Liver (tissue), 8 donors: ENCODE measurements at regions not wholly inside any gene's neighbourhood (a gene's known extent, or its start where the extent isn't known, plus 50 kb on each side); places are given as distances from the start of the nearest gene placed in this dataset.

Experiments
- DNase-seq: peaks from one replicate; pipeline ENCODE4 v3.0.0-alpha.2; 2017; ENCODE audit warnings: low spot score
- H3K27ac ChIP-seq, 2 donors: one replicate each; pipeline ENCODE4 v1.7.0; 2013; ENCODE audit warnings: inconsistent platforms in 2 of 2, low read length in 2 of 2, control low read depth in 1 of 2, low read depth in 1 of 2, mild to moderate bottlenecking in 1 of 2
- H3K27me3 ChIP-seq, 4 donors: one replicate each; pipeline versions ENCODE4 v1.6.1 to v1.7.0; 2013; ENCODE audit warnings: low read length in 3 of 4, inconsistent platforms in 1 of 4, mild to moderate bottlenecking in 1 of 4, moderate library complexity in 1 of 4; ENCODE audit not compliant: control insufficient read depth in 4 of 4, insufficient read depth in 4 of 4
- H3K36me3 ChIP-seq, 4 donors: one replicate each; pipeline versions ENCODE4 v1.6.1 to v1.7.0; 2013; ENCODE audit warnings: low read length in 3 of 4, mild to moderate bottlenecking in 3 of 4, low read depth in 1 of 4, moderate library complexity in 1 of 4; ENCODE audit not compliant: control insufficient read depth in 4 of 4, insufficient read depth in 3 of 4
- H3K4me1 ChIP-seq, 4 donors: one replicate each; pipeline versions ENCODE4 v1.6.1 to v1.7.0; 2013; ENCODE audit warnings: low read length in 3 of 4, mild to moderate bottlenecking in 3 of 4, moderate library complexity in 1 of 4; ENCODE audit not compliant: control insufficient read depth in 4 of 4, insufficient read depth in 4 of 4
- H3K4me3 ChIP-seq, 3 donors: one replicate each; pipeline versions ENCODE4 v1.6.1 to v1.7.0; 2013; ENCODE audit warnings: low read length in 3 of 3, control low read depth in 1 of 3, low read depth in 1 of 3, mild to moderate bottlenecking in 1 of 3
- H3K9ac ChIP-seq, 2 donors: one replicate each; pipeline ENCODE4 v1.7.0; 2013; ENCODE audit warnings: low read length in 2 of 2, mild to moderate bottlenecking in 2 of 2, moderate library complexity in 2 of 2, control low read depth in 1 of 2, low read depth in 1 of 2
- H3K9me3 ChIP-seq, 4 donors: one replicate each; pipeline versions ENCODE4 v1.6.1 to v1.7.0; 2013; ENCODE audit warnings: low read length in 3 of 4; ENCODE audit not compliant: control insufficient read depth in 4 of 4
- ATF3 ChIP-seq: IDR thresholded peaks from 2 replicates; pipeline ENCODE4 v1.6.1; 2016; ENCODE audit warnings: antibody characterized with exemption
- CTCF ChIP-seq: fragments of 150-350 bp; IDR thresholded peaks from 2 replicates; pipeline ENCODE4 v1.5.1; 2017; ENCODE audit warnings: improper control_type of control experiment, low read depth, low read length; ENCODE audit not compliant: missing input control
- EGR1 ChIP-seq, 2 donors: IDR thresholded peaks; 2 replicates each; pipeline ENCODE4 v1.6.1; 2016 to 2018; ENCODE audit warnings: antibody characterized with exemption in 2 of 2, low read depth in 2 of 2
- FOXA1 ChIP-seq: IDR thresholded peaks from 2 replicates; pipeline ENCODE4 v1.6.1; 2016; ENCODE audit warnings: antibody characterized with exemption
- FOXA2 ChIP-seq: IDR thresholded peaks from 2 replicates; pipeline ENCODE4 v1.6.1; 2016; ENCODE audit warnings: antibody characterized with exemption
- GABPA ChIP-seq, 2 donors: IDR thresholded peaks in 1 of 2; conservative IDR thresholded peaks in 1 of 2; 2 replicates each; pipeline ENCODE4 v1.6.1; 2016; ENCODE audit warnings: antibody characterized with exemption in 2 of 2, mild to moderate bottlenecking in 1 of 2, moderate library complexity in 1 of 2
- HNF4G ChIP-seq: IDR thresholded peaks from 2 replicates; pipeline ENCODE4 v1.6.1; 2016; ENCODE audit warnings: antibody characterized with exemption
- JUND ChIP-seq, 2 donors: IDR thresholded peaks; 2 replicates each; pipeline ENCODE4 v1.6.1; 2016; ENCODE audit warnings: antibody characterized with exemption in 2 of 2
- NR2F2 ChIP-seq: IDR thresholded peaks from 2 replicates; pipeline ENCODE4 v1.6.1; 2016; ENCODE audit warnings: antibody characterized with exemption
- RAD21 ChIP-seq, 2 donors: IDR thresholded peaks; 2 replicates each; pipeline ENCODE4 v1.6.1; 2016; ENCODE audit warnings: antibody characterized with exemption in 2 of 2, mild to moderate bottlenecking in 2 of 2
- RXRA ChIP-seq, 2 donors: IDR thresholded peaks; 2 replicates each; pipeline ENCODE4 v1.6.1; 2017 to 2018; ENCODE audit warnings: antibody characterized with exemption in 2 of 2, mild to moderate bottlenecking in 1 of 2
- SP1 ChIP-seq: IDR thresholded peaks from 2 replicates; pipeline ENCODE4 v1.6.1; 2018; ENCODE audit warnings: antibody characterized with exemption, mild to moderate bottlenecking
- TAF1 ChIP-seq: conservative IDR thresholded peaks from 2 replicates; pipeline ENCODE4 v1.6.1; 2016; ENCODE audit warnings: antibody characterized with exemption, mild to moderate bottlenecking
- YY1 ChIP-seq: IDR thresholded peaks from 2 replicates; pipeline ENCODE4 v1.6.1; 2016; ENCODE audit warnings: antibody characterized with exemption, mild to moderate bottlenecking
- WGBS: extraction: QIAGEN DNeasy Blood & Tissue Kit; methylation state at CpG from one replicate; pipeline ENCODE4 v1.1.7; 2013; 5-methylcytosine and 5-hydroxymethylcytosine counted together
- TF ChIP-seq, protein P1 (sequence below): IDR thresholded peaks from 2 replicates; pipeline ENCODE4 v1.6.1; 2016; ENCODE audit warnings: antibody characterized with exemption, mild to moderate bottlenecking
- TF ChIP-seq, protein P2 (sequence below): IDR thresholded peaks from 2 replicates; pipeline ENCODE4 v1.6.1; 2016; ENCODE audit warnings: antibody characterized with exemption
- TF ChIP-seq, protein P3 (sequence below): IDR thresholded peaks from 2 replicates; pipeline ENCODE4 v1.6.1; 2016; ENCODE audit warnings: antibody characterized with exemption
- donor health status: healthy.
- donor health status: healthy.
- donor health status: healthy.
- donor health status: healthy.
- donor health status: healthy.

DNA sequence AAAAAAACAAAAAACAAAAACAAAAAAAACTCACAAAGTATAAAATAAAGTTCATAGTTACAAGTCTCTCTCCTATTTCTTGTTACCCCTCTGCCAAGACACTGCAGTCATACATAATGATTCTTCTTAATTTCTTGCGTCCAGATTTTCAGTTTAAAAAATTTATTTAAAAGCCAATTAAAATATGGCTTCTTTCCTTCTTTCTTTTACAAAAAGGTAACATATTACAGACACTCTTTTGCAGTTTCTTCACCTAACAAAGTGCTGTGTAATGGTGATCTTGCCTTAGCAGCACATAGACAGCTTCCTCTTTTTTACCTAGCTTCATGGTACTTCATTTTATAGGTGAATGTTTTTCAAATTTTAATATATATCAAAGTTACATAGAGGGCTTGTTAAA lies 136.1 kb upstream of the SGO1 start:
- Histone ChIP-seq H3K36me3 (no peaks in the 10 kb centered on the region), H3K4me1 (no peaks in the 10 kb centered on the region), H3K4me3 (no peak overlapping the region), H3K27me3 (no peaks in the 10 kb centered on the region), H3K9me3 (no peaks in the 10 kb centered on the region), H3K27ac (no peak overlapping the region), H3K9ac (no peak overlapping the region)
- DNase-seq: no peak
- 93% methylated on average over 1 of the region's 1 CpG for WGBS
- TF ChIP-seq EGR1 (IDR thresholded peaks at IDR 0.05; ENCODE audit: low read depth in 2 of 2) (no peak), FOXA1 (no peak), RAD21 (IDR thresholded peaks at IDR 0.05) (no peak)

GRCh38 chr3:20321391-20322047 lies 135.5 kb upstream of the SGO1 start:
- Histone ChIP-seq H3K27ac (no peak overlapping the region), H3K9ac (no peak overlapping the region), H3K36me3 (no peaks in the 10 kb centered on the region), H3K4me1 (no peaks in the 10 kb centered on the region), H3K27me3 (no peaks in the 10 kb centered on the region), H3K9me3 (no peaks in the 10 kb centered on the region), H3K4me3 (no peak overlapping the region)
- no peak for DNase-seq
- 95% methylated on average over 8 of the region's 8 CpGs for WGBS
- no peak for TF ChIP-seq FOXA1
- no peak for TF ChIP-seq FOXA2
- TF ChIP-seq EGR1 (IDR thresholded peaks at IDR 0.05; ENCODE audit: low read depth in 2 of 2): no peak
- TF ChIP-seq, protein P1, sequence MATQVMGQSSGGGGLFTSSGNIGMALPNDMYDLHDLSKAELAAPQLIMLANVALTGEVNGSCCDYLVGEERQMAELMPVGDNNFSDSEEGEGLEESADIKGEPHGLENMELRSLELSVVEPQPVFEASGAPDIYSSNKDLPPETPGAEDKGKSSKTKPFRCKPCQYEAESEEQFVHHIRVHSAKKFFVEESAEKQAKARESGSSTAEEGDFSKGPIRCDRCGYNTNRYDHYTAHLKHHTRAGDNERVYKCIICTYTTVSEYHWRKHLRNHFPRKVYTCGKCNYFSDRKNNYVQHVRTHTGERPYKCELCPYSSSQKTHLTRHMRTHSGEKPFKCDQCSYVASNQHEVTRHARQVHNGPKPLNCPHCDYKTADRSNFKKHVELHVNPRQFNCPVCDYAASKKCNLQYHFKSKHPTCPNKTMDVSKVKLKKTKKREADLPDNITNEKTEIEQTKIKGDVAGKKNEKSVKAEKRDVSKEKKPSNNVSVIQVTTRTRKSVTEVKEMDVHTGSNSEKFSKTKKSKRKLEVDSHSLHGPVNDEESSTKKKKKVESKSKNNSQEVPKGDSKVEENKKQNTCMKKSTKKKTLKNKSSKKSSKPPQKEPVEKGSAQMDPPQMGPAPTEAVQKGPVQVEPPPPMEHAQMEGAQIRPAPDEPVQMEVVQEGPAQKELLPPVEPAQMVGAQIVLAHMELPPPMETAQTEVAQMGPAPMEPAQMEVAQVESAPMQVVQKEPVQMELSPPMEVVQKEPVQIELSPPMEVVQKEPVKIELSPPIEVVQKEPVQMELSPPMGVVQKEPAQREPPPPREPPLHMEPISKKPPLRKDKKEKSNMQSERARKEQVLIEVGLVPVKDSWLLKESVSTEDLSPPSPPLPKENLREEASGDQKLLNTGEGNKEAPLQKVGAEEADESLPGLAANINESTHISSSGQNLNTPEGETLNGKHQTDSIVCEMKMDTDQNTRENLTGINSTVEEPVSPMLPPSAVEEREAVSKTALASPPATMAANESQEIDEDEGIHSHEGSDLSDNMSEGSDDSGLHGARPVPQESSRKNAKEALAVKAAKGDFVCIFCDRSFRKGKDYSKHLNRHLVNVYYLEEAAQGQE: no peak
- no peak for TF ChIP-seq CTCF
- no peak for TF ChIP-seq GABPA (IDR thresholded peaks at IDR 0.05 in 1 of 2, conservative IDR thresholded peaks at IDR 0.05 in 1 of 2)
- TF ChIP-seq, protein P2, sequence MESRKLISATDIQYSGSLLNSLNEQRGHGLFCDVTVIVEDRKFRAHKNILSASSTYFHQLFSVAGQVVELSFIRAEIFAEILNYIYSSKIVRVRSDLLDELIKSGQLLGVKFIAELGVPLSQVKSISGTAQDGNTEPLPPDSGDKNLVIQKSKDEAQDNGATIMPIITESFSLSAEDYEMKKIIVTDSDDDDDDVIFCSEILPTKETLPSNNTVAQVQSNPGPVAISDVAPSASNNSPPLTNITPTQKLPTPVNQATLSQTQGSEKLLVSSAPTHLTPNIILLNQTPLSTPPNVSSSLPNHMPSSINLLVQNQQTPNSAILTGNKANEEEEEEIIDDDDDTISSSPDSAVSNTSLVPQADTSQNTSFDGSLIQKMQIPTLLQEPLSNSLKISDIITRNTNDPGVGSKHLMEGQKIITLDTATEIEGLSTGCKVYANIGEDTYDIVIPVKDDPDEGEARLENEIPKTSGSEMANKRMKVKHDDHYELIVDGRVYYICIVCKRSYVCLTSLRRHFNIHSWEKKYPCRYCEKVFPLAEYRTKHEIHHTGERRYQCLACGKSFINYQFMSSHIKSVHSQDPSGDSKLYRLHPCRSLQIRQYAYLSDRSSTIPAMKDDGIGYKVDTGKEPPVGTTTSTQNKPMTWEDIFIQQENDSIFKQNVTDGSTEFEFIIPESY: no peak
- no peak for TF ChIP-seq ATF3
- no peak for TF ChIP-seq JUND (IDR thresholded peaks at IDR 0.05)
- TF ChIP-seq RXRA (IDR thresholded peaks at IDR 0.05): no peak
- no peak for TF ChIP-seq NR2F2
- TF ChIP-seq SP1: no peak
- TF ChIP-seq YY1: no peak
- TF ChIP-seq TAF1: no peak
- TF ChIP-seq RAD21 (IDR thresholded peaks at IDR 0.05): no peak
- TF ChIP-seq HNF4G: no peak
- TF ChIP-seq, protein P3, sequence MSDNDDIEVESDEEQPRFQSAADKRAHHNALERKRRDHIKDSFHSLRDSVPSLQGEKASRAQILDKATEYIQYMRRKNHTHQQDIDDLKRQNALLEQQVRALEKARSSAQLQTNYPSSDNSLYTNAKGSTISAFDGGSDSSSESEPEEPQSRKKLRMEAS: no peak
